ENCODE measurements at regions not wholly inside any gene's neighbourhood (a gene's known extent, or its start where the extent isn't known, plus 50 kb on each side); places are given as distances from the start of the nearest gene placed in this dataset.

DNA sequence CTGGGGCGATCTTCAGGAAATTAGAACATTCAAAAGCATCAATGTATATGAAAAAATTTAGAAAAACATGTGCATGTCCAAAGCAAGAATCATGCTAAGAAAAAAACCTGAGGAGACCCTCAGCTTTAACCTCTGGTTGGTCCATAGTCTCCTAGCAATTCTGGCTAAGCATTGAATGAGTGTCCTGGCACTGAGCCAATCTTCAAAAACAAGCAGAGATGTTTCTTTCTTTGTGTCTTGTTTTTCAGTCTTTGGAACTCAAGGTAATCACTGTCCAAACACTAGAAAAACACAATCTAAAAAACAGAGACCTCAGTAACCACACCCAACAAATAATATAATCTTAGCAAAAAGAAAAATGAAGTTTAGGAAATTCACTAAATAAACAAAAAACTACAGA is 205.4 kb upstream of the CARD18 start:
- H3K4me1 ChIP-seq, result no peaks in the 10 kb centered on the region
- no peaks in the 10 kb centered on the region for H3K9me3 ChIP-seq
- intact Hi-C loops (cut with DNase I), result no loop called here
- DNase-seq, result no peak
- no peak overlapping the region for H3K27ac ChIP-seq
- no peaks in the 10 kb centered on the region for H3K36me3 ChIP-seq
- 54 to 92% methylated on average over 1 of the region's 1 CpG for WGBS, 2 donors
- no peak overlapping the region for H3K4me3 ChIP-seq
- no peak for TF ChIP-seq POLR2A (IDR thresholded peaks at IDR 0.05)
- TF ChIP-seq, protein P1, sequence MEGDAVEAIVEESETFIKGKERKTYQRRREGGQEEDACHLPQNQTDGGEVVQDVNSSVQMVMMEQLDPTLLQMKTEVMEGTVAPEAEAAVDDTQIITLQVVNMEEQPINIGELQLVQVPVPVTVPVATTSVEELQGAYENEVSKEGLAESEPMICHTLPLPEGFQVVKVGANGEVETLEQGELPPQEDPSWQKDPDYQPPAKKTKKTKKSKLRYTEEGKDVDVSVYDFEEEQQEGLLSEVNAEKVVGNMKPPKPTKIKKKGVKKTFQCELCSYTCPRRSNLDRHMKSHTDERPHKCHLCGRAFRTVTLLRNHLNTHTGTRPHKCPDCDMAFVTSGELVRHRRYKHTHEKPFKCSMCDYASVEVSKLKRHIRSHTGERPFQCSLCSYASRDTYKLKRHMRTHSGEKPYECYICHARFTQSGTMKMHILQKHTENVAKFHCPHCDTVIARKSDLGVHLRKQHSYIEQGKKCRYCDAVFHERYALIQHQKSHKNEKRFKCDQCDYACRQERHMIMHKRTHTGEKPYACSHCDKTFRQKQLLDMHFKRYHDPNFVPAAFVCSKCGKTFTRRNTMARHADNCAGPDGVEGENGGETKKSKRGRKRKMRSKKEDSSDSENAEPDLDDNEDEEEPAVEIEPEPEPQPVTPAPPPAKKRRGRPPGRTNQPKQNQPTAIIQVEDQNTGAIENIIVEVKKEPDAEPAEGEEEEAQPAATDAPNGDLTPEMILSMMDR (IDR thresholded peaks at IDR 0.05), result no peak
- H3K27me3 ChIP-seq, result no peaks in the 10 kb centered on the region

DNA sequence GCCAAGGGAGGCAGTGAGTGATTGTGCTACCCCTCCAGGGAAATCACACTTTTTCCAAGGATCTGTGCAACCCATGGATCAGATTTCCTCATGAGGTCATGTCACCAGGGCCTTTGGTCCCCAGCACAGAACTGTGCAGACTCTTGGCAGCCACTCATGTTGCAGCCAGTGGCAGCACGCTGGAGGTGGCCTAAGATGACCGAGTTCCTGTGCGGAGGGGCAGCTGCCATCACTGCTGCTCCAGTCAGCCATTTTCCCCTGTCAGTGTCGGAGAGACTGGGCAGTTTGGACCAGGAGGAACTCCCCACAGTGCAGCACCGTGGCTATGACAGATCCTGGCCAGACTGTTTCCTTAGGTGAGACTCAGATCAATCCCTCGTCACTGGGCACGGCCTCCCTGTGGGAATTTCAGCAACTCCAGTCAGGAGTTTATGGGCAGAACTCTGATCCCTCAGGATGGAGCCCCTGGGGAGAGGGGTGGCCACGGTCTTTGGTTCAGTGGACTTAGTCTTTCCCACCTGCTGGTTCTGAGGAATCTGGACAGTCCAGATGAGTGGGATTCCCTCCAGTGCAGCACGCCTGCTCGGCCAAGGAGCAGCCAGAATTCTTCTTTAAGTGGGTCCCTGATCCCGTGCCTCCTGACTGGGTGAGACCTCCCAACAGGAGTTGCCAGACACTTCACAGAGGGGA is 194.6 kb upstream of the CARD18 start:
- TF ChIP-seq, protein P1 (IDR thresholded peaks at IDR 0.05), result no peak
- TF ChIP-seq POLR2A (IDR thresholded peaks at IDR 0.05), result no peak
- Histone ChIP-seq H3K9me3 (no peaks in the 10 kb centered on the region), H3K27ac (no peak overlapping the region), H3K27me3 (no peaks in the 10 kb centered on the region), H3K36me3 (no peaks in the 10 kb centered on the region), H3K4me3 (no peak overlapping the region), H3K4me1 (no peaks in the 10 kb centered on the region)
- intact Hi-C loops (cut with DNase I), result no loop called here
- DNase-seq, result no peak
- WGBS, 2 donors, result 56 to 93% methylated on average over 2 to 5 of the region's 11 CpGs

DNA sequence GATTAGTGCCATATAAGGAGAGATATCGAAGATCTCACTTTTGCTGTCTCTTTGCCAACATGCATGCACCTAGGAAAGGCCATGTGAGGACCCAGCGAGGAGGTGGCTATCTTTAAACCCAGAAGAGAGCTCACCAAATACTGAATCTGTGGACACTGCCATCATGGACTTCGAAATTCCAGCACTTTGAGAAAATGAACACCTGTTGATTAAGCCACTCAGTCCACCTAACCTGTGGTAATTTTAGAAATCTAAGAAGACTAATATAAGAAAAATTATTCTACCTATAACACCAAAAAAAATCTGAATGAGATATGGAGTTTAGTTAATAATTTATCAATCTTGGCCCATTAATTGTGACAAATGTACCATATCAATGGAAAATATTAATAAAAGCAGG is 193.6 kb upstream of the CARD18 start:
- H3K4me3 ChIP-seq, result no peak overlapping the region
- no peaks in the 10 kb centered on the region for H3K4me1 ChIP-seq
- 68 to 81% methylated on average over 3 of the region's 3 CpGs for WGBS, 2 donors
- no peak overlapping the region for H3K27ac ChIP-seq
- no peak for DNase-seq
- H3K9me3 ChIP-seq, result no peaks in the 10 kb centered on the region
- TF ChIP-seq POLR2A (IDR thresholded peaks at IDR 0.05), result no peak
- TF ChIP-seq, protein P1 (IDR thresholded peaks at IDR 0.05), result no peak
- H3K27me3 ChIP-seq, result no peaks in the 10 kb centered on the region
- intact Hi-C loops (cut with DNase I), result no loop called here
- H3K36me3 ChIP-seq, result no peaks in the 10 kb centered on the region

DNA sequence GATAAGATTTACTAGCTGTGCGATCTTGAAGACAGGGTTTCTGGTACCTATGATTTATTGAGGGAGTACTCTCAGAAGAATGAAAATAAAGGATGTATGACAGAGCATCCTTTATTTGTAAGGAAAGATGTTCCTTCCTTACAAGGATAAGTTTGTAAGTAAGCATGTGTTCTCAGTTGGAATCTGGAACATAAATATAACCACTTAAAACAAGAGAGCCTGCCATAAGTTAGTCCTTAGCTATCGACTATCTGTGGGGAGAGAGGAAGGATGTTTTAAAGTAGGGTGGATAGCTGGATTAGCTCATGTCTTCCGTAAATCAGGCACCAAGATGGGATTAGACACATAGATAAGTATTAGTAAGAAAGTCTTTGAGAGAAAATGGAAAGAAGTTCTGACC is 192.6 kb upstream of the CARD18 start:
- 82 to 93% methylated on average over 3 of the region's 3 CpGs for WGBS, 2 donors
- no peak for DNase-seq
- H3K36me3 ChIP-seq, result no peaks in the 10 kb centered on the region
- H3K4me3 ChIP-seq, result no peak overlapping the region
- H3K9me3 ChIP-seq, result no peaks in the 10 kb centered on the region
- H3K27ac ChIP-seq, result no peak overlapping the region
- no peaks in the 10 kb centered on the region for H3K4me1 ChIP-seq
- H3K27me3 ChIP-seq, result no peaks in the 10 kb centered on the region
- intact Hi-C loops (cut with DNase I), result no loop called here
- TF ChIP-seq, protein P1 (IDR thresholded peaks at IDR 0.05), result no peak
- TF ChIP-seq POLR2A (IDR thresholded peaks at IDR 0.05), result no peak

DNA sequence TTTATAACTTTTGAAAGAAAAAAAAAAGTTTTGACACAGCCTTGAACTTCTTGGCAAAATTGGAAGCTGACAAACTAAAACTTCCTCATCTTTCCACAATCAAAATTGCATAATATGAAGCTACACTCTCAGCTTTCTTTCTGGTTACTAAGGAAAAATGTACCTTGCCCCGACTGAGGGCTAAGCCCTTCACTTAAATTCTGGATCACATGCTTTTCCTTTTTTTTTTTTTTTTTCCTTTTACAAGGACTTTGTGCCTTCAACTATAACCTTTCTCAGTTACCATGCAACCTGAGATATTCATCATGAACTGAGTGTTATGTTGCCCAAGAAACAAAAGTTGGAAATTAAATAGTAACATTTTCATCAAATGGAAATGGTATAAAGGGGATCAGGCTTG is 188.5 kb upstream of the CARD18 start:
- intact Hi-C loops (cut with DNase I), result no loop called here
- WGBS, 2 donors, result 38 to 46% methylated on average over 1 of the region's 1 CpG
- no peaks in the 10 kb centered on the region for H3K36me3 ChIP-seq
- H3K4me3 ChIP-seq, result no peak overlapping the region
- no peaks in the 10 kb centered on the region for H3K9me3 ChIP-seq
- H3K27me3 ChIP-seq, result no peaks in the 10 kb centered on the region
- no peaks in the 10 kb centered on the region for H3K4me1 ChIP-seq
- no peak overlapping the region for H3K27ac ChIP-seq
- TF ChIP-seq, protein P1 (IDR thresholded peaks at IDR 0.05), result no peak
- no peak for TF ChIP-seq POLR2A (IDR thresholded peaks at IDR 0.05)
- no peak for DNase-seq
